CD4-positive, alpha-beta T cell treated with Interferon alpha-2 for 1 hour (primary cell): ENCODE measurements at regions not wholly inside any gene's neighbourhood (a gene's known extent, or its start where the extent isn't known, plus 50 kb on each side); places are given as distances from the start of the nearest gene placed in this dataset.
"Not testable (repeated sequence)": the region's sequence is repeated elsewhere in the genome, so short reads cannot be mapped to it uniquely, and the experiment has no call there.

Experiments
- DNase-seq, 2 donors: peaks; one replicate each; pipeline ENCODE4 v3.0.0-alpha.2; 2020 to 2022

GRCh38 chr4:125518281-125518680 lies 203.5 kb downstream of the FAT4 start:
- DNase-seq: no peak

GRCh38 chr4:125519371-125520146 lies 204.8 kb downstream of the FAT4 start:
- DNase-seq: no peak

GRCh38 chr4:125520258-125520990 lies 205.7 kb downstream of the FAT4 start:
- no peak for DNase-seq

- no peak for DNase-seq
Measured at GRCh38 chr4:125522588-125522987, 207.8 kb downstream of the FAT4 start.

GRCh38 chr4:125522992-125523391 lies 208.2 kb downstream of the FAT4 start:
- no peak for DNase-seq

- DNase-seq: no peak
Measured at GRCh38 chr4:125526420-125526819, 211.7 kb downstream of the FAT4 start.

- DNase-seq: no peak
Measured at GRCh38 chr4:125527681-125528080, 212.9 kb downstream of the FAT4 start.

- no peak for DNase-seq
Measured at GRCh38 chr4:125529071-125529470, 214.3 kb downstream of the FAT4 start.

- DNase-seq: no peak
Measured at GRCh38 chr4:125538670-125539069, 223.9 kb downstream of the FAT4 start.

GRCh38 chr4:125539691-125540090 lies 224.9 kb downstream of the FAT4 start:
- DNase-seq: no peak

GRCh38 chr4:125541836-125542385 lies 227.2 kb downstream of the FAT4 start:
- no peak for DNase-seq

GRCh38 chr4:125546272-125546671 lies 231.5 kb downstream of the FAT4 start:
- DNase-seq: no peak

GRCh38 chr4:125547836-125548235 lies 233.1 kb downstream of the FAT4 start:
- DNase-seq: no peak

GRCh38 chr4:125550769-125551168 lies 236.0 kb downstream of the FAT4 start:
- DNase-seq: no peak

- no peak for DNase-seq
Measured at GRCh38 chr4:125551466-125551865, 236.7 kb downstream of the FAT4 start.

GRCh38 chr4:125551967-125552366 lies 237.2 kb downstream of the FAT4 start:
- no peak for DNase-seq

- no peak for DNase-seq
Measured at GRCh38 chr4:125572601-125573000, 257.8 kb downstream of the FAT4 start.

- no peak for DNase-seq
Measured at GRCh38 chr4:125573368-125573767, 258.6 kb downstream of the FAT4 start.

- no peak for DNase-seq
Measured at GRCh38 chr4:125573786-125574185, 259.0 kb downstream of the FAT4 start.

- no peak for DNase-seq
Measured at GRCh38 chr4:125582302-125582701, 267.5 kb downstream of the FAT4 start.

- no peak for DNase-seq
Measured at GRCh38 chr4:125590158-125590557, 275.4 kb downstream of the FAT4 start.

GRCh38 chr4:125591290-125591689 lies 276.5 kb downstream of the FAT4 start:
- DNase-seq: no peak

- DNase-seq: no peak
Measured at GRCh38 chr4:125594056-125594602, 279.4 kb downstream of the FAT4 start.

GRCh38 chr4:125605926-125606325 lies 291.2 kb downstream of the FAT4 start:
- DNase-seq: not testable (repeated sequence)
